Aorta (tissue), 5 donors: ENCODE measurements at regions not wholly inside any gene's neighbourhood (a gene's known extent, or its start where the extent isn't known, plus 50 kb on each side); places are given as distances from the start of the nearest gene placed in this dataset.

Experiments used
- ATAC-seq: fragments of 200-7000 bp; cut with Tn5 transposase; one replicate; pipeline ENCODE4 v1.9.1; 2022; ENCODE audit warnings: moderate library complexity; ENCODE audit not compliant: low FRiP score
- DNase-seq, 2 donors: peaks; one replicate each; pipeline ENCODE4 v3.0.0-alpha.2; 2020
- H3K27ac ChIP-seq, 2 donors: one replicate each; pipeline ENCODE4 v1.5.1; 2013; ENCODE audit warnings: low read length in 2 of 2, mild to moderate bottlenecking in 2 of 2, moderate library complexity in 2 of 2, control low read depth in 1 of 2, inconsistent platforms in 1 of 2, low read depth in 1 of 2
- H3K27me3 ChIP-seq, 2 donors: one replicate each; pipeline ENCODE4 v1.6.1; 2013; ENCODE audit warnings: control low read depth in 1 of 2, low read length in 1 of 2, mild to moderate bottlenecking in 1 of 2, moderate library complexity in 1 of 2; ENCODE audit not compliant: insufficient read depth in 2 of 2, control insufficient read depth in 1 of 2
- H3K36me3 ChIP-seq, 2 donors: one replicate each; pipeline ENCODE4 v1.6.1; 2013; ENCODE audit warnings: control low read depth in 1 of 2, low read length in 1 of 2, mild to moderate bottlenecking in 1 of 2; ENCODE audit not compliant: insufficient read depth in 2 of 2, control insufficient read depth in 1 of 2
- H3K4me1 ChIP-seq, 2 donors: one replicate each; pipeline ENCODE4 v1.6.1; 2013; ENCODE audit warnings: low read length in 2 of 2, control low read depth in 1 of 2, mild to moderate bottlenecking in 1 of 2, moderate library complexity in 1 of 2; ENCODE audit not compliant: insufficient read depth in 2 of 2, control insufficient read depth in 1 of 2
- H3K4me3 ChIP-seq, 2 donors: one replicate each; pipeline ENCODE4 v1.5.1; 2013; ENCODE audit warnings: low read length in 2 of 2, control low read depth in 1 of 2, mild to moderate bottlenecking in 1 of 2
- H3K9me3 ChIP-seq: one replicate; pipeline ENCODE4 v1.6.1; 2013; ENCODE audit warnings: mild to moderate bottlenecking, low read length; ENCODE audit not compliant: control insufficient read depth
- WGBS, 2 donors: extraction: QIAGEN DNeasy Blood & Tissue Kit; methylation state at CpG; one replicate each; pipeline ENCODE4 v1.1.7; 2013; 5-methylcytosine and 5-hydroxymethylcytosine counted together
- intact Hi-C, 2 donors: fragments of 100-400 bp; cut with DNase I; formaldehyde crosslinking; loops; one replicate each; pipeline versions ENCODE4 v1.14.2 to v1.15.0; 2022
- donor health status: healthy with polysubstance abuse.
- donor health status: Bipolar disorder and iron deficiency.
- donor health status: DM: no; HTN: no; CAD: no.
- donor health status: DM: no; HTN: no; CAD: no.
- donor health status: DM: yes; HTN: yes; CAD: no.

GRCh38 chr10:125468278-125468677 is 214.7 kb downstream of the TEX36 start:
- Histone ChIP-seq H3K4me3 (no peak overlapping the region), H3K36me3 (no peaks in the 10 kb centered on the region), H3K4me1 (no peaks in the 10 kb centered on the region), H3K27ac (no peak overlapping the region), H3K9me3 (no peaks in the 10 kb centered on the region), H3K27me3 (no peaks in the 10 kb centered on the region)
- 87 to 88% methylated on average over 16 of the region's 16 CpGs for WGBS, 2 donors
- ATAC-seq: no peak
- intact Hi-C loops: no loop called here
- DNase-seq: no peak

- Histone ChIP-seq H3K4me1 (no peaks in the 10 kb centered on the region), H3K27me3 (no peaks in the 10 kb centered on the region), H3K27ac (no peak overlapping the region), H3K9me3 (no peaks in the 10 kb centered on the region), H3K4me3 (no peak overlapping the region), H3K36me3 (no peaks in the 10 kb centered on the region)
- no peak for ATAC-seq
- intact Hi-C loops: no loop called here
- 88 to 94% methylated on average over 1 of the region's 1 CpG for WGBS, 2 donors
- DNase-seq: no peak
These were observed 216.3 kb downstream of the TEX36 start for GRCh38 chr10:125466685-125467084.

- DNase-seq (no peak), ATAC-seq (no peak)
- H3K4me3 ChIP-seq: no peak overlapping the region
- 84 to 92% methylated on average over 2 of the region's 2 CpGs for WGBS, 2 donors
- intact Hi-C loops: no loop called here
- no peak overlapping the region for H3K27ac ChIP-seq
- H3K4me1 ChIP-seq: no peaks in the 10 kb centered on the region
- H3K9me3 ChIP-seq: no peaks in the 10 kb centered on the region
- H3K36me3 ChIP-seq: no peaks in the 10 kb centered on the region
- H3K27me3 ChIP-seq: peaks cover 0 to 2% of the 10 kb centered on the region in 2 donors
These were observed 220.1 kb downstream of the TEX36 start for GRCh38 chr10:125462845-125463244.

GRCh38 chr10:125460326-125460725 is 222.6 kb downstream of the TEX36 start:
- 85 to 89% methylated on average over 4 of the region's 4 CpGs for WGBS, 2 donors
- Histone ChIP-seq H3K9me3 (no peaks in the 10 kb centered on the region), H3K4me1 (no peaks in the 10 kb centered on the region), H3K4me3 (no peak overlapping the region), H3K27ac (no peak overlapping the region), H3K27me3 (peaks cover 0 to 2% of the 10 kb centered on the region in 2 donors), H3K36me3 (no peaks in the 10 kb centered on the region)
- intact Hi-C loops: no loop called here
- ATAC-seq: no peak
- DNase-seq: no peak

- intact Hi-C loops: no loop called here
- WGBS, 2 donors: 37 to 48% methylated on average over 5 of the region's 5 CpGs
These were observed 225.6 kb downstream of the TEX36 start for GRCh38 chr10:125457406-125457805.

GRCh38 chr10:125455855-125456254 is 227.1 kb downstream of the TEX36 start:
- no peak overlapping the region for H3K4me3 ChIP-seq
- intact Hi-C loops: no loop called here
- 47 to 59% methylated on average over 3 of the region's 3 CpGs for WGBS, 2 donors
- peaks cover 0 to 2% of the 10 kb centered on the region in 2 donors for H3K27me3 ChIP-seq
- H3K4me1 ChIP-seq: no peaks in the 10 kb centered on the region
- H3K27ac ChIP-seq: no peak overlapping the region
- ATAC-seq: no peak
- no peaks in the 10 kb centered on the region for H3K36me3 ChIP-seq
- DNase-seq: no peak
- peaks cover 2% of the 10 kb centered on the region for H3K9me3 ChIP-seq

More at GRCh38 chr10:125457406-125457805, 225.6 kb downstream of the TEX36 start:
- Histone ChIP-seq H3K27me3 (peaks cover 0 to 2% of the 10 kb centered on the region in 2 donors), H3K9me3 (no peaks in the 10 kb centered on the region), H3K4me3 (no peak overlapping the region), H3K4me1 (no peaks in the 10 kb centered on the region), H3K27ac (no peak overlapping the region), H3K36me3 (no peaks in the 10 kb centered on the region)
- DNase-seq (no peak), ATAC-seq (no peak)

- no peak for DNase-seq
- Histone ChIP-seq H3K27me3 (peaks cover 0 to 2% of the 10 kb centered on the region in 2 donors), H3K27ac (no peak overlapping the region), H3K9me3 (peaks cover 2% of the 10 kb centered on the region), H3K4me3 (no peak overlapping the region), H3K36me3 (no peaks in the 10 kb centered on the region), H3K4me1 (no peaks in the 10 kb centered on the region)
- 28 to 43% methylated on average over 2 of the region's 2 CpGs for WGBS, 2 donors
- intact Hi-C loops: no loop called here
- no peak for ATAC-seq
These were observed 227.5 kb downstream of the TEX36 start for GRCh38 chr10:125455431-125455830.

GRCh38 chr10:125451319-125451718 is 231.6 kb downstream of the TEX36 start:
- Histone ChIP-seq H3K4me1 (no peaks in the 10 kb centered on the region), H3K4me3 (no peak overlapping the region), H3K9me3 (peaks cover 2% of the 10 kb centered on the region), H3K27ac (no peak overlapping the region), H3K27me3 (no peaks in the 10 kb centered on the region), H3K36me3 (no peaks in the 10 kb centered on the region)
- DNase-seq (no peak), ATAC-seq (no peak)
- intact Hi-C loops: no loop called here
- 85 to 94% methylated on average over 10 of the region's 10 CpGs for WGBS, 2 donors

GRCh38 chr10:125450218-125450617 is 232.7 kb downstream of the TEX36 start:
- intact Hi-C loops: no loop called here
- Histone ChIP-seq H3K27ac (no peak overlapping the region), H3K36me3 (no peaks in the 10 kb centered on the region), H3K4me3 (no peak overlapping the region), H3K27me3 (no peaks in the 10 kb centered on the region), H3K9me3 (peaks cover 2% of the 10 kb centered on the region), H3K4me1 (no peaks in the 10 kb centered on the region)
- no peak for ATAC-seq
- no peak for DNase-seq
- 26 to 29% methylated on average over 4 of the region's 4 CpGs for WGBS, 2 donors
